Activated CD4-positive, alpha-beta T cell treated with anti-CD3 and anti-CD28 coated beads, Interleukin-2, amount 10 ng/mL, durations not matched to agents 7 days and 5 days (primary cell): ENCODE measurements at regions not wholly inside any gene's neighbourhood (a gene's known extent, or its start where the extent isn't known, plus 50 kb on each side); places are given as distances from the start of the nearest gene placed in this dataset.

Experiments used
- CTCF ChIA-PET: fragments of 350-600 bp; sonication (Branson Sonifier 250); formaldehyde crosslinking; loops from one replicate; lab custom pipeline; 2021; ENCODE audit warnings: antibody characterized with exemption; lab: Charles Lee
- POLR2A ChIA-PET: fragments of 350-600 bp; sonication (Branson Sonifier 250); formaldehyde crosslinking; loops from one replicate; lab custom pipeline; 2021; ENCODE audit warnings: antibody characterized with exemption; lab: Charles Lee
- DNase-seq: peaks from one replicate; pipeline ENCODE4 v3.0.0-alpha.2; 2020
- H3K27ac Mint-ChIP-seq: one replicate; pipeline ENCODE4 v1.8.0; 2021; ENCODE audit warnings: mild to moderate bottlenecking, moderate library complexity, mixed read lengths
- H3K27me3 Mint-ChIP-seq: one replicate; pipeline ENCODE4 v1.8.0; 2021; ENCODE audit warnings: mixed read lengths
- H3K36me3 Mint-ChIP-seq: one replicate; pipeline ENCODE4 v1.8.0; 2021; ENCODE audit warnings: low read depth, mixed read lengths
- H3K4me1 Mint-ChIP-seq: one replicate; pipeline ENCODE4 v1.8.0; 2021; ENCODE audit warnings: mixed read lengths
- H3K4me3 Mint-ChIP-seq: one replicate; pipeline ENCODE4 v1.8.0; 2021; ENCODE audit warnings: mild to moderate bottlenecking, moderate library complexity, mixed read lengths
- H3K9me3 Mint-ChIP-seq: one replicate; pipeline ENCODE4 v1.8.0; 2021; ENCODE audit warnings: mixed read lengths

- POLR2A ChIA-PET, result no interaction called here
- no peak for DNase-seq
- no peaks in the 10 kb centered on the region for H3K27me3 Mint-ChIP-seq
Observed at GRCh38 chr6:90399970-90400369, 103.3 kb upstream of the BACH2 start.

GRCh38 chr6:90397929-90398674, 101.5 kb upstream of the BACH2 start:
- DNase-seq, result peak; percentile 78
- H3K36me3 Mint-ChIP-seq, result no peaks in the 10 kb centered on the region
- H3K4me1 Mint-ChIP-seq, result peaks cover 93% of the 10 kb centered on the region
- POLR2A ChIA-PET, result no interaction called here
- H3K9me3 Mint-ChIP-seq, result no peaks in the 10 kb centered on the region
- H3K27me3 Mint-ChIP-seq, result no peaks in the 10 kb centered on the region
- CTCF ChIA-PET, result interaction anchor here (0.6 to 6.3 kb wide), 11 partner anchors 8 to 569 kb away, joined by 3 to 31 read pairs (median 5); no protein-coding TSS in a partner anchor
- H3K27ac Mint-ChIP-seq, result peak overlapping the region; percentile 78
- no peak overlapping the region for H3K4me3 Mint-ChIP-seq

More at GRCh38 chr6:90399970-90400369, 103.3 kb upstream of the BACH2 start:
- CTCF ChIA-PET, result interaction anchor here (1.0 to 6.3 kb wide), 9 partner anchors 9 to 107 kb away, joined by 3 to 31 read pairs (median 4); no protein-coding TSS in a partner anchor
- no peaks in the 10 kb centered on the region for H3K9me3 Mint-ChIP-seq
- H3K27ac Mint-ChIP-seq, result peak overlapping the region; percentile 59
- no peaks in the 10 kb centered on the region for H3K36me3 Mint-ChIP-seq
- H3K4me3 Mint-ChIP-seq, result no peak overlapping the region
- peaks cover 93% of the 10 kb centered on the region for H3K4me1 Mint-ChIP-seq

GRCh38 chr6:90397047-90397446, 100.4 kb upstream of the BACH2 start:
- ChIA-PET CTCF (interaction anchor here (0.7 to 2.1 kb wide), 7 partner anchors 9 to 457 kb away, joined by 3 to 6 read pairs (median 4); no protein-coding TSS in a partner anchor), POLR2A (no interaction called here)
- H3K27ac Mint-ChIP-seq, result peak overlapping the region; percentile 10
- peaks cover 88% of the 10 kb centered on the region for H3K4me1 Mint-ChIP-seq
- H3K4me3 Mint-ChIP-seq, result no peak overlapping the region
- no peak for DNase-seq
- no peaks in the 10 kb centered on the region for H3K36me3 Mint-ChIP-seq
- H3K27me3 Mint-ChIP-seq, result no peaks in the 10 kb centered on the region
- no peaks in the 10 kb centered on the region for H3K9me3 Mint-ChIP-seq

- Mint-ChIP-seq H3K4me1 (peaks cover 57% of the 10 kb centered on the region), H3K4me3 (no peak overlapping the region), H3K9me3 (no peaks in the 10 kb centered on the region), H3K27me3 (peaks cover under 1% of the 10 kb centered on the region), H3K36me3 (peaks cover 3% of the 10 kb centered on the region), H3K27ac (peak overlapping the region; percentile 41)
- ChIA-PET POLR2A (no interaction called here), CTCF (interaction anchor here (0.6 to 2.8 kb wide), 36 partner anchors 9 to 522 kb away, joined by 3 to 42 read pairs (median 5); no protein-coding TSS in a partner anchor)
- peak; percentile 85 for DNase-seq
Observed at GRCh38 chr6:90393232-90393884, 96.7 kb upstream of the BACH2 start.

GRCh38 chr6:90390379-90390778, 93.7 kb upstream of the BACH2 start:
- ChIA-PET CTCF (interaction anchor here (1.3 kb wide), 1 partner anchor 106 kb away, joined by 6 read pairs; no protein-coding TSS in a partner anchor), POLR2A (no interaction called here)
- H3K27me3 Mint-ChIP-seq, result peaks cover 7% of the 10 kb centered on the region
- DNase-seq, result no peak
- H3K36me3 Mint-ChIP-seq, result peaks cover 3% of the 10 kb centered on the region
- H3K4me1 Mint-ChIP-seq, result peaks cover 34% of the 10 kb centered on the region
- H3K4me3 Mint-ChIP-seq, result no peak overlapping the region
- no peaks in the 10 kb centered on the region for H3K9me3 Mint-ChIP-seq
- H3K27ac Mint-ChIP-seq, result no peak overlapping the region

GRCh38 chr6:90388395-90388794, 91.8 kb upstream of the BACH2 start:
- POLR2A ChIA-PET, result no interaction called here

GRCh38 chr6:90387826-90388225, 91.2 kb upstream of the BACH2 start:
- CTCF ChIA-PET, result interaction anchor here (0.9 to 1.5 kb wide), 6 partner anchors 10 to 447 kb away, joined by 3 to 8 read pairs (median 4); no protein-coding TSS in a partner anchor
- H3K27ac Mint-ChIP-seq, result no peak overlapping the region
- H3K36me3 Mint-ChIP-seq, result peaks cover 3% of the 10 kb centered on the region
- no peak for DNase-seq
- peaks cover 8% of the 10 kb centered on the region for H3K27me3 Mint-ChIP-seq
- POLR2A ChIA-PET, result no interaction called here
- no peaks in the 10 kb centered on the region for H3K9me3 Mint-ChIP-seq
- H3K4me3 Mint-ChIP-seq, result no peak overlapping the region
- H3K4me1 Mint-ChIP-seq, result peaks cover 28% of the 10 kb centered on the region

More at GRCh38 chr6:90388395-90388794, 91.8 kb upstream of the BACH2 start:
- DNase-seq, result no peak
- Mint-ChIP-seq H3K9me3 (no peaks in the 10 kb centered on the region), H3K4me3 (no peak overlapping the region), H3K27me3 (peaks cover 8% of the 10 kb centered on the region), H3K36me3 (peaks cover 3% of the 10 kb centered on the region), H3K4me1 (peaks cover 28% of the 10 kb centered on the region), H3K27ac (no peak overlapping the region)
- CTCF ChIA-PET, result interaction anchor here (0.8 to 1.5 kb wide), 6 partner anchors 10 to 448 kb away, joined by 3 to 8 read pairs (median 4); no protein-coding TSS in a partner anchor

GRCh38 chr6:90387383-90387775, 90.7 kb upstream of the BACH2 start:
- CTCF ChIA-PET, result interaction anchor here (0.9 to 1.5 kb wide), 3 partner anchors 11 to 113 kb away, joined by 3 to 6 read pairs (median 3); no protein-coding TSS in a partner anchor
- H3K4me3 Mint-ChIP-seq, result no peak overlapping the region

GRCh38 chr6:90386399-90387382, 90.0 kb upstream of the BACH2 start:
- H3K9me3 Mint-ChIP-seq, result no peaks in the 10 kb centered on the region
- CTCF ChIA-PET, result interaction anchor here (0.9 to 1.3 kb wide), 4 partner anchors 11 to 113 kb away, joined by 3 to 6 read pairs (median 3); no protein-coding TSS in a partner anchor
- no peak overlapping the region for H3K4me3 Mint-ChIP-seq

More at GRCh38 chr6:90387383-90387775, 90.7 kb upstream of the BACH2 start:
- DNase-seq, result no peak
- H3K36me3 Mint-ChIP-seq, result peaks cover 3% of the 10 kb centered on the region
- H3K27me3 Mint-ChIP-seq, result peaks cover 8% of the 10 kb centered on the region
- POLR2A ChIA-PET, result no interaction called here
- H3K4me1 Mint-ChIP-seq, result peaks cover 31% of the 10 kb centered on the region
- H3K27ac Mint-ChIP-seq, result no peak overlapping the region
- no peaks in the 10 kb centered on the region for H3K9me3 Mint-ChIP-seq

GRCh38 chr6:90385759-90386313, 89.2 kb upstream of the BACH2 start:
- no peak overlapping the region for H3K4me3 Mint-ChIP-seq
- ChIA-PET CTCF (interaction anchor here (1.0 to 1.3 kb wide), 2 partner anchors 11 to 14 kb away, joined by 3 to 6 read pairs; no protein-coding TSS in a partner anchor), POLR2A (no interaction called here)
- DNase-seq, result no peak
- peaks cover 17% of the 10 kb centered on the region for H3K27me3 Mint-ChIP-seq
- H3K4me1 Mint-ChIP-seq, result peaks cover 31% of the 10 kb centered on the region
- no peaks in the 10 kb centered on the region for H3K9me3 Mint-ChIP-seq
- H3K36me3 Mint-ChIP-seq, result peaks cover 3% of the 10 kb centered on the region
- no peak overlapping the region for H3K27ac Mint-ChIP-seq

More at GRCh38 chr6:90386399-90387382, 90.0 kb upstream of the BACH2 start:
- Mint-ChIP-seq H3K36me3 (peaks cover 3% of the 10 kb centered on the region), H3K27ac (no peak overlapping the region), H3K27me3 (peaks cover 12% of the 10 kb centered on the region), H3K4me1 (peaks cover 31% of the 10 kb centered on the region)
- DNase-seq, result no peak
- POLR2A ChIA-PET, result no interaction called here

GRCh38 chr6:90384720-90385119, 88.1 kb upstream of the BACH2 start:
- no peak overlapping the region for H3K27ac Mint-ChIP-seq
- DNase-seq, result no peak
- peaks cover 17% of the 10 kb centered on the region for H3K27me3 Mint-ChIP-seq
- peaks cover 31% of the 10 kb centered on the region for H3K4me1 Mint-ChIP-seq
- ChIA-PET CTCF (interaction anchor here (0.6 to 0.9 kb wide), 2 partner anchors 8 to 394 kb away, joined by 3 read pairs; no protein-coding TSS in a partner anchor), POLR2A (no interaction called here)
- no peak overlapping the region for H3K4me3 Mint-ChIP-seq
- H3K9me3 Mint-ChIP-seq, result no peaks in the 10 kb centered on the region
- peaks cover 3% of the 10 kb centered on the region for H3K36me3 Mint-ChIP-seq
